GM19328 (cell line): ENCODE measurements at regions not wholly inside any gene's neighbourhood (a gene's known extent, or its start where the extent isn't known, plus 50 kb on each side); places are given as distances from the start of the nearest gene placed in this dataset.

Source experiments
- ATAC-seq: cut with Tn5 transposase; IDR thresholded peaks from one replicate; pipeline ENCODE4 v1.9.1; 2021; ENCODE audit warnings: mild to moderate bottlenecking, moderate library complexity; ENCODE audit not compliant: unreplicated experiment

DNA sequence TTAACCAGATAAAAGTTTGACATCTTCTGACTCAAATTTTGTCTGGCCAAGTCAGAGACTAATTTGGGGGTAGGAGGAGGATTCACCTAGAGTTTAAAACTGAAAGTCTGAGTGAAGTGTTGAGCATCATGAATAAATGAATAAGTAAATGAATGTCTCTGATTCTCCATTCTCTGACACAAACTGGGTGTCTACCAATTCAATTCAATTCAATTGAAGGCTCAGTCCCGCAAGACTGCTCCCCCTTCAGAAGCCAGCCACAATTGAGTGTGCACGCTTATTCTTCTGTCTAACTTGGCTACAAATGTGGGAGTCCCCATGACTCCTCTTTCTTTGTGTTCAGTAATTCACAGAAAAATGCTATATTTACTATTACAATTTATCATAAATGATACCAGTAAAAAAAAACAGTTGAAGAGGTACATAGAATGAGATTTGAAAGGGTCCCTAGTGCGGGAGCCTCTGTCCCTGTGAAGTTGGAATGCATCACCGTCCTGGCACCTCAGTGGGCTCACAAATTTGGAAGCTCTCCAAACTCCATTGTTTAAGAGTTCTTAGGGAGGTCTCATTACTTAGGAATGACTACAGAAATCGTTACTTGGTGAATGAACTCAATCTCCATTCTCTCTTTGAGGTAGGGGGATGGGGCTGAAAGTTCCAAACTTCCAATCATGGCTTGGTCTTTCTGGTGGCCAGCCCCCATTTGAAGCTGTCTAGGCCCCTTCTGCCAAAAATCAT is 243.7 kb upstream of the PHYHIPL start:
- ATAC-seq: no peak

DNA sequence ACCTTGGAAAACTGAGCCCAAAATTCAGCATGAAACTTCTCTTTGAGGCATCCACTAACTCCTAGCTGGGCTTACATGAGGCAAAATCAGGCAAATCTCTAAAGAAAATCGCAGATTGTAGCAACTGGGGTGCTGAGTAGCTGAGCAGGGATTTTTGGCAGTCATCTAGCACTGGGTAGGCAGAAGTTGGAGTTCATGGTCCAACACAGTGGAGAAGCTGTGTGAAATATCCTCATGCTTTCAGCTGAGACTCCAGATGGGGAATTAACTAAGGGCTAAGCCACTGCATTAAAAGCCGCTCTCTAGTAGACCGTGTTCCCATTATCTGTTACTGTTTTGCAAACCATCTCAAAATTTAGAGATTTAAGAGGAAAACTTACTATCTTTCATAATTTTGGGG is 240.1 kb upstream of the PHYHIPL start:
- no peak for ATAC-seq

DNA sequence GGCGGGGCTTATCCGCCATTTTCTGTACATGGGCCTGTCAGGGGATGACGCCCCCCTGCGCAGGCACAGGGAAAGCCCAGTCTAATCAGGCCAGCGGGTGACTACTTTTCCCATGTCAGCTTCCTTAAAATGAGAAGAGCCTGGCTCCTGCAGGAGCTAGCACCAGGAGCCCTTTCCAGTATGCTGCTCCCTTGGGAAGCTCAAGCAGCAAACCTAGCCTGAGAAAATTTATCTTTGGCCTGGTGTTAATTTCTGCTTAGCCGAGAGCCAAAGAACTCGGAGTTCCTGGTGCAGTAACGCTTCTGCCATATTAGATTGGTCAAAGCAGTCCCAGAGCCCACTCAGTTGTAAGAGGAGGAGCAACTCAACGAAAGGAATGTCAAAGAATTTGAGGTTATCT is 239.0 kb upstream of the PHYHIPL start:
- ATAC-seq: no peak

DNA sequence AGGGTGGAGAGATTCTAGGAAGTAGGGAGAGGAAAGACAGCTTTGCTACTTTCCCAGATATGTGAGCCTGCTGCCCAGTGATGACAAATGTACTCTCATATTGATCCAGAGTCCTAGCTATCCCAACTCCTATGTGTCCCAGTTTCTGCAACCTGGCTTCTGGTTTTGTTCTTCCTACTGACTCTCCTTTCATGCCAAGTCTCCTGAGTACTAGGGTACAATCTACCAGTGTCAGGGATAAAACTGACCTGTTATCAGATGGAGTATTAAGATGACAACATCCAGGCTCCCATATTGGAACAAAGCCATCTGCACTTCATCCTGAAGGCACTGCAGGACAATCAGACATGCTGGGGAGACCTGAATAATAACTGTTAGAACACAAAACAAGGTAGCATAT is 233.7 kb upstream of the PHYHIPL start:
- no peak for ATAC-seq

DNA sequence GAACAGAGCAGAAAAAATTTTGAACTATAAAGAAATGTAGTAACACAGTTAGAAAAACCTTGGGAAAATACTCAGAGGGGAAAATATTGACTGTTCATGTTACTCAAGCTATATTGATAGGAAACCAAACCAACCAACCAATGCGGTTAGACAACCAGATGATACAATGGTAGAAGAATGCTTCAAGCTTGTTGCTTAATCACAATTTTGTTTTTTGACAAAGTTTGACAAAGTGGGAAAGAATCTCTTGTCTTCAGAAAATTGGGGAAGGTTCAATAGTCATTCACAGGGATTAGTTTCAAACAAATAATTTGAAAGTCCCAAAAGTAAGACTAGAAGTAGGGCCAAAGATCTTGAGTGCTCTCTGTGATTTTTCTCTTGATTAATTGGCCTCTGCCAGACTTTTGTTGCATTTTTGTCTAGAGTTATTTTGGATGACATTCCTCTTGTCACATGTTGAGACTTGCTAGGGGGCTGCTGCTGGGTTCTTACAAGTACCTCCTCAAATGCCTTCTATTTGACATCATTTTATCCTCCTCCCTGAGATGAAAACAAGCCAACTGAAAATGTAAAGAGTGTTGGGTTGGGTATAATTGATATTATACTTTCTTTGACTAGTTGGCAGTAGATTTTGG is 233.1 kb upstream of the PHYHIPL start:
- ATAC-seq: no peak

DNA sequence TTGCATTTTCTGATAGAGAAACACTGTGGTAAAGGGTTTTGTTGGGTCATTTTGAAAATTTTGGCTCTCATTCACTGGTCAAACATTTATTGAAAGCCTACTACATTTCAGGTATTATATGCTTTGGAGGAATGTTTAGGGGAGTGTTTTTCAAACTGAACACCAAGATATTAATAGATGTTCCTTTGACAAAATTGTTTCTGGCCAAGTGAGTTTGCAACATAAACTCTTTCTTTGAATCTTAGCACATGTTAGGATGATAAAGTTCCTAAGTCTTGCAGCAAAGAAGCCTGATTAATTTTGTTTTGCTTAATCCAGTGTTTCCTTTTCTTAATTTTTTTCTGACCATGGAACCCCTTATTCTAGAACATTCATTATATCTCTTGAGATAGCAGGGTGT is 232.5 kb upstream of the PHYHIPL start:
- no peak for ATAC-seq

DNA sequence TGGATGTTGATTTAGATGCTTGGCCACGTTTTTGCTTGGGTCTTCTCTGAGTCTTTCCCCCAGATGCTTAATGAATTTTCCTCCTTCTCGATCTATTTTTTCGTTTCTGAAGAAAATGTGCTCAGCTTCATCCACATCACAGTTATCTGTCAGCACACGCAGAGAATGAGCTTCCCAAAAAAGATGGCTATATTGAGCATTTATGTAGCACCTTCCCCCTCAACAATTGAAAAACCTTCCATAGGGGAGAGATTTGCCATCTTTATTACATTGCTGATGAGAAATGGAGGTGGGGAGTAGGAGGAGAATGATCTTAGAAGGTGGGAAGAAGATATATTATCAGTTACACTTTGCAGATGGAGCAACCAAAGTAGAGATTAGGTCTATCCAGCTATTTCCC is 228.1 kb upstream of the PHYHIPL start:
- no peak for ATAC-seq

DNA sequence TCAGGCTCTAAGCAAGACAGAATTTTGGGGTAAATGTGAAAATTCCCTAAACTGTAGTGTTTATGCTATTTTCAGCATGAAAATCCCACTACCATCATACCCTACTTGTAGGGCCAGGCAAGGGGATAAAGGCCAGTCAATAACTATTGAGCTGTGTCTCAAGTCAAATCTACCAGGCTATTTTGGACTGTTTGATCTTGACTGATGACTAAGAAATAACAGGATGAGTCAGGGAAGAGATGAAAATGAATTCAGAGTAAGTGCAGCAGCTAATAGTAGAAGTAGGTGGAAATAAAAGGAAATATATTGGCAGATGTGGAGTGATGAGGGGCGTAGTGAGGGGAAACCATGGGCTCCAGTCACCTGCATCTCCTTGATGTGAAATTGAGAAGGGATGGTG is 225.8 kb upstream of the PHYHIPL start:
- ATAC-seq: no peak

DNA sequence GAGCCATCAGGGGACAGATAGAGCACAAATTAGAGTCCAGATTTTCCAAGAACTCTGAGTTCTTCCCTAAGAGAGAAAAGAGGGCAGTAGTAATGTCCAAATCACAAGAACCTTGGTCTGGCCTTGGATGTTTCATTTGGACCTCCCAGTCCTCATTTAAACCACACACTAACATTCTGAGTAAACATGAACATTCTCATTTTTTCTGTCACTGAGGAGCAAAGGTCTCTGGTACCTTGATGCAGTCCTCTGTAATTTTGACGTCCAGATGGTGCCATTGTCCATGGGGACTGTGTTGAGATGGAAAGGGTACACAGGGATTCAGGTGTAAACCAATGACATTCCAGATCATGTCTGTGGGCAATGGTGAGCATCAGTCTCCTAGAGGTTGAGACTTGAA is 225.4 kb upstream of the PHYHIPL start:
- no peak for ATAC-seq

DNA sequence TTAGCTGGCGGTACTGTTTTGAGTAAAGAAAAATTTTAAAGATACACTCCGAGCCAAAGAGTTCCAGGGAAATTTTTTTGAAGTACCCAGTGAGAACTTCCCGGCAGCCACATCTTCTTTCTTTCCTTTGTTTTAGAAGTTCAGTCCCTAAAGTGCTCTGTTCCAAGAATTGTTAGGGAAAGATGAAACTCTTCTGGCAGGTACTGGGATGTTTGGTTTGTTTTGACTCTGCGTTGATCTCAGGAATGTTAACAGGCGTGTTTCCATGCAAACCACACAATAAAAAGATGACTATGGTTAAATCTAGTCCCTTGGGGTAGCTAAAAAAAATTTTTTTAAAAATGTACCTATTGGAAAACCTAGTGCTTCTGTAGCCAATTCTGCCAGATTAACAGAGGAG is 224.7 kb upstream of the PHYHIPL start:
- no peak for ATAC-seq

DNA sequence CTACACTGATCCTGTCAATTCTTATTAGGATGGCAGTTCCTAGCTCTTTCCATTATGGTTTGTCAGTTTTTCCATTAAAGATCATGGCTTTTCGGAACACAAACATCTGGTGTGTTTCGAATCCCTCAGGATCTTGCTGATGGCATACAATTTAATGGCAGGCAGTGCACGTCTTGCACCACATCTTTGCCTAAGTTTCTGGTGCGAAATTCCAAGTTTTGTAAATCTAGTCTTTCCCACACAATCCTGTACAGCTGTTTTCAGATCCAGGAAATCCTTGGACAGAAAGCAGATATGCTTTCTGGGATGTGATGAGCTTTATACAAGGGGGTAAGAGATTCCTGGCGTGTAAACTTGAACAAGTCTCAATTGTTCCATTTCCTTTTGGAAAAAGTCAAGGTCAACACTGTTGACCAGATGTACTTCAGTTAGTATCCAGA is 224.3 kb upstream of the PHYHIPL start:
- no peak for ATAC-seq

DNA sequence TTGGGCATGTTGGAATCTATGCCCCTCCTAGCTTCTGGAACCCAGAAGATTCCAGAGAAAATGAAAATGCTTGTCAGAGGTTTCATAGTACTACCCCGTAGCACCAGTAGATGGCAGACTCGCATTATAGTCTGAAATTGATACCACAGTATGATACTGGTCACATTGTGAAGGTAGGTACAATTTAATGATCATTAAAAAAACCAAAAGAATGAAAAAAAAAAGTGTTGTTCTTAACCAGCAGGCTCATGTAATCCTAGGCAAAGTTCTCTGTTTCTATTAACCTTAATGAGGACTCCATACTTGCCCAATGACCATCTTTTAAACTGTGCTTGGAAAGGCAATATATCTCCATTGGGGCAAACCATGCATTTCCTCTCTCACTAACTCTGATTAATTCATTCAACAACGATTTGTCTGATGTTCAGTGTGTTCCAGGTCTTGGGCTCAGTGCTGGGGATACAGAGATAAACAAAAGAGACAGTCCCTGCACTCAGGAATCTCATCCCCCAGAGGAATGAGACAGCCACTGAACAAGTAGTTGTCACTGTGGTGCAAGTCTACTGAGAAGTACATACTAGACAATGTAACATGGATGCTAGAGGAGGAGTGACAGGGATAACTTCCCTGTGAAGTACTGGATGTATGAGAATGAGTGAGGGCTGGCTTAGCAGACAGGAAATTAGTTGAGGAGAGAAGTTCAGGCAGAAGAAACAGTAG is 223.5 kb upstream of the PHYHIPL start:
- peak; percentile 74 for ATAC-seq

DNA sequence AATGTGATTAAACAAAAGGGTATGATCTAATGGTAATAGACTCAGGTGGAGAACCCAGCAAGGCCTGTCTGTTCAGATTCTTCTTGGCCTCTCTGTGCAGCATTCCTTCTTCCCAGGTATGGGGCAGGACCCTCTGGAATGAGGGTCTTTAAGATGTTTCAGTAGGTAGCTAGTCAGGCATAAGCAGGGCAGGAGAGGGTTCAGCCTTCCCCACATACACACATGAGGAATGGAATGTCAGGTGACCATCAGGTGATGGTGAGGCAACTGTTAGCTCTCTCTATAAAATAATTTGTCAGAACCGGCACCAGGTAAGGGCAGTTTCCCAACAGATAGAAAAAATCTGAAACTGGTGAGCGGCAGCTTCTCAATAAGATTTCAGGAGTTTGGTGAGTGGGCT is 222.3 kb upstream of the PHYHIPL start:
- no peak for ATAC-seq

DNA sequence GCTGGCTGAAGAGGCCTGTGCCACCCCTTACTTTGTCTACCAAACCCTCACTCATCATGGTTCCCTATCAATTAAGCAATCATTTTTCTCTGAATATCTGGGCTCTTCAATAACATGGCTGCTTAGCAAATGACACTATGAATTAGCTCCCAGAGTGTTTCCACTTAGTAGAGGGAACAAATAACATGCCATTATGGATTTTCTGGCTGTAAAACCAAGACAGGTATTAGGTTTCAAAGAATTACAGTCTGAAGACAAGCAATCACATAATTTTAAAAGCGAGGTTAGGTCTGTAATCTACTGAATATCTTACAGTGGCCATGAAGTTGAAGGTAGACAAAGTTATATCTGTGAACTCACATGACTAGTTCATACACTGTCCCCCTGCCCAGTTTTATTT is 220.8 kb upstream of the PHYHIPL start:
- no peak for ATAC-seq

DNA sequence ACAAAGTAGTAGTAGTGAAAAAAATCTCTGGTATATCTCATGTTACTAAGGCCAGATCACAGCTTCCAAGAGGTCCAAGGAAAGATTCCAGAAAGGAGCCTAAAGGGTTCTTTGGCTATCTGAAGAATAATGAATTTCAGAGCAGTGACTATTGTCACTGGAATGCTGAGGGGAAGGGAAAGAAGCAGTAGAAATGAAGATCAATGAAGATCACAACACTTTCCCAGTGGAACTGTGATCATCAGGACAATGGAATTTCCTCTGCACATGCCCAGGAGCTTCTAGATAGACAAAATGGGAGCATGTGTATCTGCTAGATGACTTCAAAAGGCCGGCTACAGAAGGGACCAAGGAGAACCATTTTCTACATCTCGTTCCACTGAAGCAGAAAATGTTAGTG is 219.5 kb upstream of the PHYHIPL start:
- no peak for ATAC-seq

DNA sequence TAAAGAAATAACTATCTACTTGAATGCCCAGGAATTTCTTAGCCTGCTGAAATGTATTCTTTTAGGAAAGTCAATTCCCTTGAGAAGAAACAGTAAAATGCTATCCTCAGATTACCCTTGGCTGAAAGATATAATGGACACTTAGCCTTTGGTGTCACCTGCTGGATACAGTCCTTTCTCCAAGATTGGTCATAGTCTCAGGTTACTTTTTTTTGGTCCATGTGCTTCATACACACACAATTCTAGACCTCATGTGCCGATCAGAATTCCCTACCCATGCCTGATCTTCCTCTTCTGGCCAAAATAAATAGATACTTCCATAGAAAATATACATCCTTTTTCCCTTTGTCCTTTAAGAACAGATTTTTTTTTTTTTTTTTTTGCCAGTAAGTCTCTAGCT is 218.9 kb upstream of the PHYHIPL start:
- no peak for ATAC-seq

DNA sequence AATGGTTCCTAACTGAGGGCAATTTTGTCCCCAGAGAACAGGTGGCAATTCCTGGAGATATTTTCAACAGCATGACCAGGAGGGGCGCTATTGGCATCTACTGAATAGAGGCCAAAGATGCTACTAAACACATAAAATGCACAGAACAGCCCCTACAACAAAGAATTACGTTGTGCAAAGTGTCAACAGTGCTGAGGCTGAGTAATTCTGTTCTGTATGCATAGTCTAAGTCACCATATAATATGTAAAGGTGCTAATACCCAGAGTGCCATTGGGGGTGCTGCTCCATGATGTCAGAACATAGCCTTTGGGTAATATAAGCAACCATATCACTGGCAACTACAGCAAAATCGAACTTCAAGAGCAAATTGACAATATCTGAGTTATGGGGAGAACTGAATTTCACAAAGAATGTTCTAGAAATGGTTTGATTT is 213.3 kb upstream of the PHYHIPL start:
- no peak for ATAC-seq

DNA sequence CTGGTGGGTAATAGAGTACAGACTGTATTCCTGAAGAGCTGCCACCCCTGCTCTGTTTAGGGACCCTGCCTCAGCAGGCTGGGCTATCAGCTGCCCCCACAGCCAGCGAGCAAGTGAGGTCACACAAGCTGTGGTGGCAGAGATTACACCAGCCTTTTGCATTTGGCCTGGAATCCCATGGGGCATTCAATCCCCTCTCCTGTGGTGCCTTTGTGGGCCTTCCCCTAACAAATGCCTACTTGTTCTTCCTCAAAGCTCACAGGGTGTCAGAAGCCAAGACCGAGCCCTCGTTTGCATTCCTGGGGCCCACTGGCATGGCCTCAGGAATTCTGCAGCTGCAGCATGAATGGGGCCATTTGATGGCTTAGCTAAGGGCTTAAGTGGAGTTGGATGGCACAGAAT is 212.7 kb upstream of the PHYHIPL start:
- no peak for ATAC-seq

DNA sequence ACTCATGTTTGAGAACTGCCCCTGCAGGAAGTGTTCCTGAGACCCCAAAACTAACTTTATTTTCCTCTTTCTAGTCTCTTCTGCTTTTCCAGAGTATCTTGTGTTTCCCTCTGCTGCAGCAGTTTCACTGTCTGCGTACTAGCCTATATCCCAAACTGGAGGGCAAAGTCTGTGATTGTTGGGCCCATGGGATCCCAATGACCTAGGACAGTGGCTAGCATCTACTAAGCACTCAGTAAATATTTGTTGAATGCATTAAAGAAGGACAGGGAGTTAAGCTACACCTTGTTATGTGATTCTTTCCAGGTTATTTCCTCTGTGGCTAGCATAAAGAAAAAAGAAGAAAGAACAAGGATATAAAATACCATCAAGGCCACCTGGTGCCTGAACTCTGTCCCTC is 210.6 kb upstream of the PHYHIPL start:
- no peak for ATAC-seq

DNA sequence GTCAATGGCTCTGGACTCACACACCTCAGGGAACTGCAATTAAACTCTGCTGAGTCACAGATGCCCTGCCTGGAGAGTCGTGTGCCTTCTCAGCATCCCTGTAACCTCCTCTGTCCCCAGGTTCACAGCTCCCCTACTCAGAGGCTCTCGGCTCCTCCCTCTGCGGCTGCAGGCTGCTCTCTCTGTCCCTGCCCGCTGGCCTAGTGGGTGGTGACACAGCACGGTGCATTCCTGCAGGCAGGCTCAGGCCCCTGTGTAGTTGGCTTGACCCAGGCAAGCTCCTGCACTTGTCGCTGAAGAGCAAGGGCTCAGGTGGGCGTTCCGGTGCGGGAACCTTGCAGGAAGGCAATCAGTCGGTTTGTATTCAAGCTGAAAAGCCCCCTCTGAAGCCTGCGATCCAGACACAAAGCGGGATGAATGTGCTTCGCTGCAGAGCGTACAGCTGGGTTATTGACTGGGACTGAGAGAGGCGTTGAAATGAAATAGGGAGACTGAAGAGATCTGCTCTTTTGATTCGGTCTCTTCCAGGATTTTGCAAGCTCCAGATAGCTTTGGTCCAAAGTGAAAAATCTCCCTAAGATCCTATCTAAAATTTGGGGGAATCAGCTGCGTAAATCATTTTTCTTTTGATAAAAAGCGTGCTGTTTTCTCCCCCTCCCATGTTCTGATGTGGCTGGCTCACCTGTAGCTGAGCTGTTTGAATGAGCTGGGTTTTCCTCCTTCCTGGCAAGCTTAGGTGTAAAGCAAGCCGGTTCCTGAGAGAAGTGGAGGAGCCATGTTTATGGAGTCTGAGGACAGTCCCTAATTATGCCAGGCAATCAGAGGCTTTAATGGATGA is 208.7 kb upstream of the PHYHIPL start:
- ATAC-seq: no peak

DNA sequence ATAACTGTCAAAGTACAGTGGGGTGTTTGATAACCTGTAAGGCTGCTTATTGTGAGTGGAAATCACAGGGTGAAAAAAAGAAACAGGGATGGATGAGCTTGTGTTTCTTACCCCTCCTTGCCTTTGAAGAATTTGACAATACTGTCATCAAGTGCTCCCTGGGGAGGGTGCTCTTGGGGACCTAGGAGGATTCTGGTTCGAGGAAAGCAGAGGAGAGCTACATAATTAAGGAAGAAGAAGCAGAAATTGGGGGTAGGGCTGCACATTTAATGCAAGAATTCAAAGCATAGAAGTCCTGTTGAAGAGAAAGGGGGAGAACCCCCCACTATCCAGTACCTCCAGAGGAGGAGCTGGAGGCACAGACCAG is 208.1 kb upstream of the PHYHIPL start:
- no peak for ATAC-seq
